NCI-H510A treated with DMSO at 0.1 percent for 48 hours (cell line): ENCODE measurements at regions not wholly inside any gene's neighbourhood (a gene's known extent, or its start where the extent isn't known, plus 50 kb on each side); places are given as distances from the start of the nearest gene placed in this dataset.

Experiments used
- DNase-seq: peaks from one replicate; lab custom pipeline; 2025; lab: John Stamatoyannopoulos, UW

DNA sequence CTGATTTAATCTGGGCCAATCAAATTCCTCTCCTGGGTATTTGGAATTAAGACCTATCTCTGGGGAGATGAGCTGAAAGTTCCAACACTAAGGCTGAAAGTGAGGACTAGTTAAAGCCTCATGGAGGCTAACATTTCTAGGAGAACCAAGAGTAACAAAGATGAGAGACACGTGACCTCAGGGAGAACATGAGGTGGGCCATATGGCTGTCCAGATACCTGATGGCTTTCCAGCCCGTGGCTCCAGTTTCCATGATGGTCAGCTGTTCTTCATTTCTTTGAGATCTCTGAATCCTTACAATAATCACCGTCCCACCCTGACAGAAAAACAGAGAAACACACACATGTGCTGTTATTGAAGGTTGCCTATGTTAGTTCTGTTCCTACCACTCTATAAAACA lies 66.1 kb downstream of the LEPR start:
- no peak for DNase-seq

DNA sequence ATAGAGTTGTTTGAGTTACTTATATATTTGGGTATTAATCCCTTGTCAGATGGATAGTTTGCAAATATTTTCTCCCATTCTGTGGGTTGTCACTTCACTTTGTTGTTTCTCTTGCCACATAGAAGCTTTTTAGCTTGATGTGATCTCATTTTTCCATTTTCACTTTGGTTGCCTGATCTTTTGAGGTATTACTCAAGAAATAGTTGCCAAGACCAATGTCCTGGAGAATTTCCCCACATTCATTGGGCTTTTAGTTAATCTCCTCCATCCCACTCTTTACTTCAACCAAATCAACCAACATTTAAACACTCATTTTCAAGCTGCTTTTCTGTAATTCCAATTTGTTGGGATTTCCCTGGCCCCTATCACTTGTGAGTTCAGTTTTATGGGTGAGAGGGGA lies 69.0 kb downstream of the LEPR start:
- no peak for DNase-seq

DNA sequence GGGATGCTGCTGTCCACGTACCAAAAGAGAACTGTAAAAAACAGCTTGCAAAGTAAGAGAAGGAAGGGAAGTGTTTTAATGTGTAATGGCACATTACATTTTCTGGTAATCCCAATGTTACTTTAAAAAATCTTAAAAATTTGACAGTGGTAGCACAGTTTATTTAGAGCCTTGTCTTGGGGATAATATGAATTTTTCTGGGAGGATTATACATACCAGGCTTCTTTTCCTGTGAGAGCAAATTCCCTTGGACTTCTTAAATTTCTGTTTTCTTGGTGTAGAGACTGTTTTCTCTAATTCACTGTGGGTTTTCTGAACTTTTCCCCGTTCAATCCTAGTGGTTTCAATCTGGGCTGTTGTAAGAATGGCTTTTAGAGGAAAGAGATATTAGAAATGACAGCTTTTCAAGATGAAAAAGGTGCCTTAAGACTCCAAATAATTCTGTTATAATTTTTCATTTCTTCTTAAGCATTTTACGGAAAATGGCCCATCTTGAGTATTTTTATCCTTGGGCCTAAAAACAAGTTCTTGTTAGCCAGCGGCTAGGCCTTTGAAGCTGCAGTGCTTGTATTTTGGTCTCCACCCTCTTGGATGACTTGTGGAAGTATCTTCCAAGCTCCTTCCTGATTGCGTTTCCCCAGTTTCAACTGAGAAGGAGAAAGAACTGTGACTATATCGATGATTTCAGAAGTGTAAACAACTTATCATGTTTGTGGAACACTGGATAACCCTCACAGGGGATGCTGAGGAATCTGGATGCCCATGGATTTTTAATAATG lies 70.0 kb downstream of the LEPR start:
- no peak for DNase-seq

DNA sequence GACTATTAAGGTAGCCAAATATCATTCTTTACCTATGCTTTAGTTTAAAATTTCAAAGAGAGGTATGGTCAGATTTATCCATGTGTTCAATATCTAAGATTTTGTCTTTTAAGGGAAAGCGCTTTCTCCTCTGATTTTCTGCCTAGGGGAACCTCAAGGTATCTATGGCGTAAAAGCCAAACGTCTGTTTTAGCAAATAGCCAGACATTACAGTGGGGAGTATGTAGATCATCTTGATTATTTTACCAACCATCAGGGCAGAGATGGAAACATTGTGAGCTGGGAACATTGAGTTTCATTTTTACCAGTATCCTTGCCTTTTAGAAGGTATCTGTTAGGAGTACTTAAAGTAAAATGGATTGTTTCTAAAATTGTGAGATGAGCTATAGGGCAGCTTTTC lies 71.0 kb downstream of the LEPR start:
- DNase-seq: no peak

DNA sequence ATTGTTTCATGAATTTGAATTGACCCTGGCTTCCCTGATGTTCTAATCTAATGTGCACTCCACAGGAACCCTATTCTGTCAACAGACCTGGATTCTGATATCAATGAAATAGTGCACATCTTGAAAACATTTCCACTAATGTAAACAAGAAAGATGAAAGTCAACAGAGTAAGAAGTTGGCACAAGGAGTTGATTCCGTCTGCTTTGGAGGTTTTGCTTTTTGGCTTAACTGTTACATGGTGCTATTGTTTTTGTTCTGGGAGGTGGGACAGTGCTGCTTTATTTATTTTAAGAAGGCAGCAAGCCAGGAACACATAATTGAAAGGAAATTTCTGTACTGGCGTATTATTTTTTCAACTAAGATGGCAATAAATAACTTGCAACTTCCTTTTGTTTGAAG lies 73.3 kb downstream of the LEPR start:
- DNase-seq: no peak

DNA sequence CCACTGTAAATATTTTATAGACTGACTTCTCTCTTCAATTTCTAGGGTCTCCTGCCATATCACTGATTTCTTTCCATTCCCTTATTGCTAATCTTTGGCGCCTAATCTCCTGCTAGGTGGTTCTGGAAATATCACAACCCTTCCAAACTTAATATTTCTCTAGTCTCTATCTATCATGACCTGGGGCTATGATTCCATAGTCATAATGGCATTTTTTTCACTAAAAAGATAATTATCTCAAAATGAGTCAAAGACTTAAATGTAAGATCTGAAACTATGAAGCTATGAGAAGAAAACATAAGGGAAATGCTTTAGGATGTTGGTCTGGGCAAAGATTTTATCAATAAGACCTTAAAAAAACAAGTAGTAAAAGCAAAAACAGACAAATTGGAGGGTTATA lies 74.2 kb downstream of the LEPR start:
- no peak for DNase-seq

DNA sequence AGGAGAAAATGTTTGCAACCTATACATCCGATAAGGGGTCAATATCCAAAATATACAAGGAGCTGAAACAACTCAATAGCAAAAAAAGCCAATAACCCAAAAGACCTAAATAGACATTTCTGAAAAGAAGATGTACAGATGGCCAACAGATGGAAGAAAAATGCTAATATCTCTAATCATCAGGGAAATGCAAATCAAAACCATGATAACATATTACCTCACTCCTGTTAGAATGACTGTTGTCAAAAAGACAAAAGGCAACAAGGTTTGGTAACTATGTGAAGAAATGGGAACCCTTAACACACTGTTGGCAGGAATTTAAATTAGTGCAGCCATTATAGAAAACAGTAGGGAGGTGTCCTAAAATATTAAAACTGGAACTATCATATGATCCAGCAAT lies 74.7 kb downstream of the LEPR start:
- DNase-seq: no peak

DNA sequence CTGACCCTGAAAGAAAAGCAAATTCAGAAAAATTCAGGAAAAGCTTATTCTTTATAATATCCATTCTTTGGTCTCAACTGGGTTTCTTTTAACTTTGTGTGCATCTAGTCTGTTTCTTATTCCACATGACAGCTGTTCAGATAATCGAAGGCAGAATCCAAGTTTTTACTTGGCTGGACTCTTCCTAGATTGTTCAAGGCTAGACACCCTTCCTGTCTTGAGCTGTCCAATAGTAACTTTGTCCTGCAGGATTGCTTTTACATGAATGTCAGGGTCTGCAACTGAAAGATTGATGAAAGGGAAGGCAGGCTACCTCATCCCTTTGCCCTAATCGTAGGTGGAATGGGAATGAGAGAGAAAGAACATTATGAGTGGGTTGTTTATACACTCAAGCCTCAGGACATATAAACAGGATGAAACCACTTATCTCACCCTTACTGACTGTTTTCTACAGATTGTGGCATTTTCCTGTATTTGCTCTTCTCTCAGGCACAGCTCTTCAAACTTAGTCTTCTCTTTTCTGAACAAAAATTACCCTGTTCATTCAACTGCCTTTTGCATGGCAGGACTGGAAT lies 76.9 kb downstream of the LEPR start:
- peak; percentile 23 for DNase-seq

DNA sequence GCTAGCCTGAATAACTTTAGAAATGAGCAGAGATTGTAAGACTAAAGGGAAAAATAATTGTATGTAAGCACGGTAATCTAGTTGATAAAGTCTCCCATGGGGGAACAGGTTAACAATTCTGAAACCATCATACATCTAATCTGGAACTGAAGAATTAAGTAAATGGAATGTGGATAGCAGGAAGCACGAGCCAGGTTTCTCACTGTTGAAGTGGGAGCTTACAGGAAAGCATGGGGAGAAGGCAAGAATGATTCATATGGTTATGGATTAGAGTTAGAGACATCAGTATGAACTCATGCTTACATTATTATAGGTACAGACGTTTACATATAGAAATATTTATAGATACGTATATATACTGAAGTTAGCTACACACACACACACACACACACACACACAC lies 83.0 kb downstream of the LEPR start:
- no peak for DNase-seq

DNA sequence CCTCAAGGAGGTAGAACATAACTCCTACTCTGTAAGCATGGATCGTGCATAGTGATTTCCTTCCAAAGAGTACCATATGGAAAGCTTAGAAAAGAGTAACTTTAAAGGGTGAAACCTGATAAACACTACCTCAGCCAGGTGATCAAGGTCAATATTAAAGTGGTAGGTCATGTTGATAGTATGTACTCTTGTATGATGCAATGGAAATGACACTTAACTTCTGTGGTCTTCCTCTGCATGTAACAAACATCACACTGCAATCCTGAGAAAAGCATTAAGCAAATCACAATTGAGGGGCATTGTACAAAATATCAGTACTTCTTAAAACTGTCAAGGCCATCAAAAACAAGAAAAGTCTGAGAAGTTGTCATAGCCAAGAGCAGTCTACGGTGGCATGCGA lies 83.8 kb downstream of the LEPR start:
- DNase-seq: no peak

DNA sequence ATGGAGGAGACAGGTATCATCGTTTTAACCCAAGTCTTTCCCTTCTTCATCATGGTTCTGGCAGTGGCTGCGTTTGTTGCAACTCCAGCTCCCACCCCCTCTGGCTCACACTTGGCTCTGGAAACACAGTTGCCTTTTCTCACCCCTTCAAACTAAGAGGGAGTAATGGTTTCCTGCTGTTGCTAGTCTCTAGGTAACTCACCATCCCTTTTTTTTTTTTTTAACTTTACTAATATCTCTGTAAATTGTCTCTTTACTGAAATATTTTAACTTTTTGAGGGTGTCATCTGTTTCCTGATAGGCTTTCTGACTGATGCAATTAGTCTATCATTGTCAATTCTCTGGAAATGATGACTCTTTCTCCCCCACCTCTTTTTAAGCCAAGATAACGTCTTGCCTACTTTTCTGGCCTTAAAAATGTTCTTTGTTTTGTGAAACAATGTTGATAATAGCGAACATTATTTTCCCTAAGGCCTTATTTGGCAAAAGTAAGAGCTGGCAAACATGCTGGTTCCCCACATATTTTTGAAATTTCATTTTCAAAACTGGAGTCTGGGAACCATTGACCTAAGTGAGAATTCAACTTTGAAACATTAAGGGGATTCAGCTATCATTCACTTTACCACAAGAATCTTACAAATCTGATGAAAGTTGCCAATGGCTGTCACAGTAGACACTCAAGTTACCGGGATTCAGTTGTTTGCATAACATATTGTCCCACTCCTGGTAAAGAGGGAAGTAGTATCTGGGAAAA lies 85.3 kb downstream of the LEPR start:
- DNase-seq: no peak

DNA sequence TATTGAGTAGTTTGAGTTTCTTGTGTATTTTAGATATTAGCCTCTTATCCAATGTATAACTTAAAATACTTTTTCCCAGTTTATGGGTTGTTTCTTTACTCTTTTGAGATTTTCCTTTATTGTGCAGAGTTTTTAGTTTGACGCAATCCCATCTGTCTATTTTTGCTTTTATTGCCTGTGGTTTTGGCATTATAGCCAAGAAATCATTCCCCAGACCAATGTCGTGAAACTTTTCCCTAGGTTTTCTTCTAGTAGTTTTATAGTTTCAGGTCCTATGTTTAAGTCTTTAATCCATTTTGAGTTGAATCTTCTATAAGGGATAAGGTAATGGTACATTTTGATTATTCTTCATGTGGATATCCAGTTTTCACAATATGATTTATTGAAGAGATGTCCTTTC lies 87.6 kb downstream of the LEPR start:
- DNase-seq: no peak

DNA sequence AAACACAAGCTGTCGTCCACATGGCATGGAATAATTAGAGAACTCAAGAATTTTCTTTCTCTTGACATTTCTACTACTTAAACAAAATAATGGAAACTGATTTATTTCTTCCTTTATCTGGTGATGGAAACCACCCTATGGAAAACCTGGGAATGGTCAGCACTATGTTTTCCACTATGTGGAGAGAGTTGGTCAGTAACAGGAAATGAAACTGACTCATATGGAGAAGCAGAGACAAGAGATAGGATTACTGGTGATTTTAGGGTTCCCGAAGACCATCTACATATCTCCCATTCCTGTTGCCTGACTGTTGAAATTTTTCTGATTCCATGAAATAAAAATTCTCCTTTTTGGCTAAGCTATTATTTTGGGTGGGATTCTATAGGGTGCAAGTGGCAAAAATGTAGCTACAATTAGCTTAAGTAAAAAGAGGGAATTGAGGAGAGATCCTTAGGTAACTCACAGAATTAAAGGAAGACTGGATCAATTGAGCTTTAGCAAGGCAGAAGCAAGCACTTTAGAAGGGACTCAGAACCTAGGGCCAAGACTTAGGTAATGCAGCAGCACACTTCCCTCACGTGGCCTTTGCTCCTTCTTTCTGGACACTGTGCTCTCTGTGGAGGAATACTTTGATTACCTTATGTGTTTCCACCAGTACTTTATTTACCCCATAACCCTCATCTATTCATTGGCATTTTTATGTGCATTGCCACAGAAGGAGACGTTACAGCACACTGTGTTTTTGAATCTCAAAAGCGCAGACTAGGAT lies 89.6 kb downstream of the LEPR start:
- no peak for DNase-seq

DNA sequence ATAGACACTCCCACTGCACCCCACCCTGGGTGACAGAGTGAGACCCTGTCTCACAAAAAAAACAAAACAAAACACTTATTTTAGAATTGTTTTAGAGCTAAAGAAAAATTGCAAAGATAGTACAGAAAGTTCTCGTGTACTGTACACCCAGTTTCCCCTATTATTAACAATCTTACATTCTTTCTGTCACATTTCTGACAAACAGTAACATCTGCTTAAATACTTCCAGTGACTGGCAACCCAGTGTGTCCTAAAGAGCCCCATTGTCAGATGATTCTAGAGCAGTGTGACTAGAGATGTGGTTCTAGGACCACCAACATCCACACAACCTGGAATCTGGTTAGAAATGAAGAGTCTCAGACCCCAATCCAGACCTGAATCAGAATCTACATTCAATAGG lies 90.5 kb downstream of the LEPR start:
- DNase-seq: no peak

DNA sequence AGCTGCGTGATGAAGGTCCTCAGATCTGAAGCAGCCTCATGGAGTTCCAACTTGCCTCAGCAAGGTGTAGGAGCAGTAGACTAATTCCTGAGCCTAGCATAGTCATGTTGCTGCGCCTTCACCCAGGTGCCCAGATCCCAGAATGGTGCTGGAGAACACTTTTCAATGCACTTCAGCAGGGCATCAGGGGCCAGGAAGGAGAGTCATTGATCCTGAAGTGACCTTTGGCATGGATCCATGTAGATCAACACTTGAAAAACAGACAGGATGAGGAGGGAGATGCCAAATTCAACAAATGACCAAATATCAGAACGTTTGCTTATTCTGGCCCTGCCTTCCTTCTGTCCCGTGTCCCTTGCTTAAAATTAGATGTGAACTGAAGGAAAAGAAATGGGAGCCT lies 91.9 kb downstream of the LEPR start:
- DNase-seq: no peak

DNA sequence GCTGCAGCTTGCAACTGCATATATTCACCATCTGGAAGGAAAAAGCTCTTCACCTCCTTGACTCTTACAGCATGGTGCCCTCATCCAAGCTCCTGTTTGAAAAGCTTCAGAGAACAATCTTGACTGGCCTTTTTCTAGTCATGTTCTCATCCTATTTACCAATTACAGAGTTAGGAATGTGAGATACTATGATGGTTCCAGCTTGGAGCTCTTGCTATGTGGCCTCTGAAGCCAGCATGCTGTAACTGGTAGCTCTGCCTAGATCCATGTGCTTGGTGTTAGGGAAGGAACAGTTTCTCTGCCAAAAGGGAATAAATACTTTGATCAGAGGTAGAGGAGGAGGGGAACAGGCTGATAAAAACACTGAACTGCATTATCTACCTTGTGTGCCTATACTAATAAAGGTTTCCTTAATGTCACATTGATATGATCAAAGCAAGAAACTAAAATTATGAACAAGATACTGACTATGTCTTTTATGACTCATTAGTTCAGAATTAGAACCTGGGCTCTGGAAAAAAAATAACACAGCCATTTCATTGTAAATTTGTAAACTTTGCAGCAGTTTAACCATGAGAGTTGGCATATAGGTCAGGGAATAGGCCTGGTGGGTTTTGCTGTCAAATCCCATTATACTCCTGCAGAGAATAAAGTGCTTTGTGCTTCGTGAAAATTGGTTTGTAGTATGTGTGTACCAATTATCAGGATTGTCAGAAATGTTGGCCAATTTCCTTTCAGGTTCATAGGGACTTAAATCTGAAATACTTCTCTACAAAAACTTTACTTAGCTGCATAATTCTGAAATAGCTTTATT lies 92.7 kb downstream of the LEPR start:
- DNase-seq: no peak

DNA sequence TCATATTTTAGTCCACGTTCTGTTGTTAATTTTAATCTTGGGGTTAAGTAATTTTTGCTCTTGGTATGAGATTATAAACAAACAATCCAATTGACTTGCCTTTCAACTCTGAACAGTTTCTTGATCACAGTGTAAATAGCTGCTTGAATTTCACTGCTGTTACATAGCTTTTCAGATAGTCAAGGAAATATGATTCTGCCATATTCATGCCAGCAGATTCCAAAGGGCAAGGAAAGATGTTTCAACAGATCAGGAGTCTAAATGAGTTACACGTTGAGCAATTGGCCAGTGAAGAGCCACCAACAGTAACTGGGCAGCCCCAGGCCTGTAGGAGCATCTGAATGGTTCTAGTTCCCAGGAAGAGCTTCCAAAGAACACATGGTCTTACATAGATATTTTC lies 93.6 kb downstream of the LEPR start:
- DNase-seq: no peak

DNA sequence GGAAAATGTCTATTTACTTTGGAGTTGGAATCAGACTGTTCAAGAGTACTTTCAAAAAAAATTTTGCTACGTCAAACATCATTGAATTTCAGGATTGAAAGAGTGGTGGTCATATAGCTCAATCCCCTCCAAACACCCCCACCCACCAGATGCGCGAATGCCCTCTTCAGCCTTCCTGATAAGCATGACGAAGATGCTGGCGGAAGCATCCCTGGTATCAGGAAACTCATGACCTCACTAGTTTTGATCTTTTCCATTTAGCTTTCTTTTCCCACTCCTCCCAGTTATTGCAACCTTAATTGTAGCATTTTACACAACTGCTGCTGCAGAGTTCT lies 104.4 kb downstream of the LEPR start:
- no peak for DNase-seq

DNA sequence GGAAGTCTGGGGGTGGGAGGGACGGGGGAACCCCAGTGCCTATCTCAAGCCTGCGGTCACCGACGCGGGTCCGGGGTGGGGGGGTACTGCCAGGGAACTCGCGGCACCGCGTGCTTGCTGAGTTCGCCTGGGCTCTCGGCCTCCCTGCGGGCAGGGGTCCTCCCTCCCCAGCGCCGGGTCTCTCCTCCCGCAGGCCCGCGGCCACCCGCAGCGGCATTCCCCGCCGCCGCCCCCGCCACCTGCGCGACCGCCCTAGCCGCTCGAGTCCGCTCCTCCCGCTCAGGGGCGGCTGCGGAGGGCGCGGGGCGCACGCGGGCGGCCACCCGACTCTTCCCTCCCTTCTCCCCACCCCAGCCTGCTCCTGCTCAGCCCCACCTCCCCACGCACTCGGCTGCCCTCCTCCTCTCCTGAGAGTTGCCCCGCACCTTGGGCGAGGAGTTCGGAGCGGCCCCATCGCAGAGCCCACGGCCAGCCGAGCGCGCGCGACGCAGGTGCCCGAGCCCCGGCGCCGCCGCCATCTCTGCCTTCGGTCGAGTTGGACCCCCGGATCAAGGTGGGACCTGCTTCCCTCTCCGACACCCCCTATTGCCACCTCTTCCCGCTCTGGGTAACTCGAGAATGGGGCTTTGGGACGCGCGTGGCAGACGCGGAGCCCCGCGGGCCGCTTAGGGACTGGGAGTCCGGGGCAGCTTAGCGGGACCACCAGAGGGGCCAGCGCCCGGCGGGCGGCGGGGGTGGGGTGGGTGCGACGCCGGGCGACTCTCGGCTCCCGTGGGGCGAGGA lies 105.0 kb downstream of the LEPR start:
- DNase-seq: no peak

DNA sequence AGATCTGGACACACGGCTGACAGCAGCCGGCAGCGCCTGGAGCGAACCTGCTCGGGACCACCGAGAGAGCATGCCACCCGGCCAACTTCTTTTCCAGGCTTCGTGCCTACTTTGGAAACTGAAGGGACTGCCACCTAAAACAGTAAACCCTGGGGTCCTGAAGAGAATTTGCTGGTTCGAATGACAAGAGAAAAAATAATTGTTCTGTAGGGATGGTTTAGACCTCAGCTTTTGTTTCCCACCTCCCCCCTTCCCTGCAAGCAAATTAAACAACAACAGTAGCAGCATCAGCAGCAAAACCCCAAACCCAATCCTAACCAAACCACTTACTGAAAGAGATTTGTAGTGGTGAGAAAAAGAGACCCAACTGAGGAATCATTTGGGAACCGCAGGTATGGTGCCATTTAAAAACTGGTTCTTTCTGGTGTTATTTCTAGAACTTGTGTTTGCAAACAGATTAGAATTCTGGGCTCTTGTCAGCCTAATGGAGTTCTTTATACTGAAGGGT lies 105.6 kb downstream of the LEPR start:
- no peak for DNase-seq

DNA sequence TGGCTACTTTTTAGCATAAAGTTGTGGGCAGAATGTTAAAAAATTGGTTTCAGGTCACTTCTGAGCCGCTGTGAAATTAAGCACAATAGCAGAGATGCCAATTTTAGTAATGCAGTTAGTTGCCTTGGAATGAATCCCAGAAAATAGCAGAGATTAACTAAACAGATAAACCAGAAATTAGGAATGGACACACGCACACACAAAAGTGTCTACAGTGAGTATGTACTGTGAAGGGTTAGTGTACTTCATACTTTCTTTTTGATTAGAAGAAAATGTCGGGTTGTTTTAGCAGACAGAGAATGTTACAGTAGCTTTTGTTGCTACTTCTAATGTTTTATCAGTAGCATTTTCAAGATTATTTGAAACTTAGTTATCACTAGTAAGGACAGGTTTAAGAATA lies 106.7 kb downstream of the LEPR start:
- DNase-seq: no peak
